SK-N-SH (cell line): ENCODE measurements at regions not wholly inside any gene's neighbourhood (a gene's known extent, or its start where the extent isn't known, plus 50 kb on each side); places are given as distances from the start of the nearest gene placed in this dataset.

ENCODE experiments used
- CTCF ChIA-PET: fragments of 300-600, 350-600 bp; formaldehyde crosslinking; extraction: SDS; loops from one replicate; lab custom pipeline; 2021; lab: Yijun Ruan, JAX
- POLR2A ChIA-PET: fragments of 350-600 bp; sonication (Branson Sonifier 250); formaldehyde crosslinking; extraction: SDS; loops from one replicate; lab custom pipeline; 2020; ENCODE audit warnings: antibody characterized with exemption, inconsistent platforms; lab: Yijun Ruan, JAX
- DNase-seq: peaks from one replicate; pipeline ENCODE4 v3.0.0; 2012
- H2AFZ ChIP-seq: fragments of 200-600 bp; sonication (generic); 2 replicates; pipeline ENCODE4 v1.8.1; 2016; ENCODE audit warnings: antibody characterized with exemption, mild to moderate bottlenecking, low read depth
- H3F3A ChIP-seq: fragments of 200-600 bp; sonication (generic); replicated peaks from 2 replicates; pipeline ENCODE3; 2016; ENCODE audit warnings: antibody characterized with exemption, mild to moderate bottlenecking; ENCODE audit not compliant: insufficient read depth
- H3K27ac ChIP-seq, 2 experiments: fragments of 200-500 bp in 1 of 2; fragments of 200-600 bp in 1 of 2; sonication (Bioruptor generic) in 1 of 2; sonication (generic), shearing (Covaris generic) in 1 of 2; 2 replicates each; pipeline versions ENCODE4 v1.5.1 to v1.6.1; 2014 to 2016; ENCODE audit warnings: low read depth in 2 of 2, inconsistent platforms in 1 of 2, low read length in 1 of 2, mild to moderate bottlenecking in 1 of 2, mixed read lengths in 1 of 2
- H3K27me3 ChIP-seq: fragments of 200-600 bp; sonication (generic), shearing (Covaris generic); 2 replicates; pipeline ENCODE4 v1.6.1; 2016; ENCODE audit warnings: mixed run types; ENCODE audit not compliant: insufficient read depth
- H3K36me3 ChIP-seq, 2 experiments: fragments of 200-500 bp in 1 of 2; fragments of 200-600 bp in 1 of 2; sonication (Bioruptor generic) in 1 of 2; sonication (generic) in 1 of 2; replicated peaks in 1 of 2; 2 replicates each; pipeline versions ENCODE3 to v1.5.1; 2014 to 2016; ENCODE audit warnings: low read length in 1 of 2, mild to moderate bottlenecking in 1 of 2; ENCODE audit not compliant: insufficient read depth in 2 of 2, control insufficient read depth in 1 of 2
- H3K4me1 ChIP-seq, 2 experiments: fragments of 200-500 bp in 1 of 2; fragments of 200-600 bp in 1 of 2; sonication (Bioruptor generic) in 1 of 2; sonication (generic), shearing (Covaris generic) in 1 of 2; 2 replicates each; pipeline versions ENCODE4 v1.5.1 to v1.6.1; 2014 to 2016; ENCODE audit warnings: low read depth in 1 of 2, low read length in 1 of 2, mixed run types in 1 of 2; ENCODE audit not compliant: insufficient read depth in 2 of 2, control insufficient read depth in 1 of 2
- H3K4me2 ChIP-seq: fragments of 200-600 bp; sonication (generic), shearing (Covaris generic); 2 replicates; pipeline ENCODE4 v1.6.1; 2017; ENCODE audit warnings: mixed run types
- H3K4me3 ChIP-seq, 2 experiments: fragments of 200-500 bp in 1 of 2; fragments of 200-600 bp in 1 of 2; sonication (Bioruptor generic) in 1 of 2; sonication (generic), shearing (Covaris generic) in 1 of 2; 2 replicates each; pipeline versions ENCODE4 v1.5.1 to v1.8.1; 2014 to 2016; ENCODE audit warnings: low read depth in 2 of 2, inconsistent platforms in 1 of 2, low read length in 1 of 2, mild to moderate bottlenecking in 1 of 2, mixed read lengths in 1 of 2, moderate library complexity in 1 of 2
- H3K79me2 ChIP-seq: fragments of 200-600 bp; sonication (generic); 2 replicates; pipeline ENCODE4 v1.8.1; 2017; ENCODE audit warnings: mild to moderate bottlenecking; ENCODE audit not compliant: insufficient read depth
- H3K9ac ChIP-seq: fragments of 200-600 bp; sonication (generic); 2 replicates; pipeline ENCODE4 v1.6.1; 2017; ENCODE audit warnings: mixed run types
- H3K9me2 ChIP-seq: fragments of 200-600 bp; sonication (generic); 2 replicates; pipeline ENCODE4 v1.6.1; 2017; ENCODE audit warnings: mixed run types
- H3K9me3 ChIP-seq: fragments of 200-600 bp; sonication (generic); 2 replicates; pipeline ENCODE4 v1.6.1; 2017; ENCODE audit warnings: mixed run types, mild to moderate bottlenecking, moderate library complexity
- H4K20me1 ChIP-seq: fragments of 200-600 bp; sonication (generic); 2 replicates; pipeline ENCODE4 v1.6.1; 2017; ENCODE audit warnings: mild to moderate bottlenecking, mixed run types; ENCODE audit not compliant: insufficient read depth
- CHD2 ChIP-seq: fragments of 150-350 bp; IDR thresholded peaks from 2 replicates; pipeline ENCODE4 v1.6.1; 2018; ENCODE audit warnings: low read length; ENCODE audit not compliant: partially characterized antibody
- ELF1 ChIP-seq: IDR thresholded peaks from 2 replicates; pipeline ENCODE4 v1.4.0; 2012
- FOSL2 ChIP-seq: IDR thresholded peaks from 2 replicates; pipeline ENCODE4 v1.4.0; 2012; ENCODE audit warnings: low read depth, mild to moderate bottlenecking, moderate library complexity, borderline replicate concordance
- FOXJ3 ChIP-seq: sonication (generic); formaldehyde crosslinking; IDR thresholded peaks from 2 replicates; pipeline ENCODE4 v1.5.1; 2020; ENCODE audit warnings: mild to moderate bottlenecking, missing genetic modification reagents
- GABPA ChIP-seq: IDR thresholded peaks from 2 replicates; pipeline ENCODE4 v1.4.0; 2012; ENCODE audit warnings: low read depth, mild to moderate bottlenecking
- IRF3 ChIP-seq: fragments of 150-350 bp; IDR thresholded peaks from 2 replicates; pipeline ENCODE4 v1.6.1; 2016; ENCODE audit warnings: mild to moderate bottlenecking, low read depth, low read length
- MEF2A ChIP-seq: IDR thresholded peaks from 2 replicates; pipeline ENCODE4 v1.4.0; 2012; ENCODE audit warnings: low read depth, borderline replicate concordance
- PBX3 ChIP-seq: IDR thresholded peaks from 2 replicates; pipeline ENCODE4; 2012
- POLR2AphosphoS5 ChIP-seq: IDR thresholded peaks from 2 replicates; pipeline ENCODE4 v1.6.1; 2012; ENCODE audit warnings: low read depth, low read length
- REST ChIP-seq: IDR thresholded peaks from 2 replicates; pipeline ENCODE4 v1.6.1; 2012; ENCODE audit warnings: mild to moderate bottlenecking, low read depth, low read length, moderate library complexity
- RXRA ChIP-seq: IDR thresholded peaks from 2 replicates; pipeline ENCODE4 v1.4.0; 2012; ENCODE audit warnings: low read depth, mild to moderate bottlenecking, borderline replicate concordance
- SMC3 ChIP-seq: IDR thresholded peaks from 2 replicates; pipeline ENCODE4 v1.6.1; 2012; ENCODE audit warnings: low read depth, low read length, improper control_type of control experiment
- TCF12 ChIP-seq: IDR thresholded peaks from 2 replicates; pipeline ENCODE4 v1.4.0; 2012
- TEAD4 ChIP-seq: IDR thresholded peaks from 2 replicates; pipeline ENCODE4 v1.4.0; 2012; ENCODE audit warnings: mild to moderate bottlenecking, borderline replicate concordance; ENCODE audit not compliant: insufficient read depth
- ZBTB33 ChIP-seq: IDR thresholded peaks from 2 replicates; pipeline ENCODE4 v1.4.0; 2012; ENCODE audit warnings: low read depth, borderline replicate concordance
- WGBS: methylation state at CpG from one replicate; pipeline ENCODE4 v1.1.6; 2017; ENCODE audit warnings: low lambda C conversion rate; 5-methylcytosine and 5-hydroxymethylcytosine counted together
- TF ChIP-seq, protein P1 (sequence below): IDR thresholded peaks from 2 replicates; pipeline ENCODE4 v1.4.0; 2012; ENCODE audit warnings: low read depth, borderline replicate concordance
- TF ChIP-seq, protein P2 (sequence below): fragments of 150-350 bp; IDR thresholded peaks from 2 replicates; pipeline ENCODE4 v1.6.1; 2017; ENCODE audit warnings: antibody characterized with exemption, low read length, low read depth, borderline replicate concordance

DNA sequence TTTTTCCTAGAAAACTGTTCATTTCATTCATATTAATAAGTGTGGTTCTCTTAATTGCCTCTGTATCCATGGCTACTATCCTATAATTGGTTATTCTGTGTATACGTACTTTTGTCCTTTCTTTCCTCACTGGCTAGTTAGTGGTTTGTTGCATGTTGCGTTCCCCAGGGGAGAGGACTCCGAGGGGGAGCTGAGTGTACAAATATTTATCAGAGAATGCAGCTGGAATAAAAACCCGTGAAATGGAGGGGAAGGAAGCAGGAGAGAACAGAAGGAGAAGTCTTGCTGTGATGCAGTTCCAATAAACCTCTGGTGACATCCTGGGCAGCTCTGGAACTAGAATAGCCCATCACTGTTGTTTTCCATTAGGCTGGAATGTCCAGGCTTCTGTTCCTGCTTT, 117.1 kb upstream of the RGS6 start (continued):
- TF ChIP-seq ZBTB33 (no peak), TCF12 (no peak), MEF2A (no peak)
- TF ChIP-seq, protein P1, sequence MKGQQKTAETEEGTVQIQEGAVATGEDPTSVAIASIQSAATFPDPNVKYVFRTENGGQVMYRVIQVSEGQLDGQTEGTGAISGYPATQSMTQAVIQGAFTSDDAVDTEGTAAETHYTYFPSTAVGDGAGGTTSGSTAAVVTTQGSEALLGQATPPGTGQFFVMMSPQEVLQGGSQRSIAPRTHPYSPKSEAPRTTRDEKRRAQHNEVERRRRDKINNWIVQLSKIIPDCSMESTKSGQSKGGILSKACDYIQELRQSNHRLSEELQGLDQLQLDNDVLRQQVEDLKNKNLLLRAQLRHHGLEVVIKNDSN, result no peak

DNA sequence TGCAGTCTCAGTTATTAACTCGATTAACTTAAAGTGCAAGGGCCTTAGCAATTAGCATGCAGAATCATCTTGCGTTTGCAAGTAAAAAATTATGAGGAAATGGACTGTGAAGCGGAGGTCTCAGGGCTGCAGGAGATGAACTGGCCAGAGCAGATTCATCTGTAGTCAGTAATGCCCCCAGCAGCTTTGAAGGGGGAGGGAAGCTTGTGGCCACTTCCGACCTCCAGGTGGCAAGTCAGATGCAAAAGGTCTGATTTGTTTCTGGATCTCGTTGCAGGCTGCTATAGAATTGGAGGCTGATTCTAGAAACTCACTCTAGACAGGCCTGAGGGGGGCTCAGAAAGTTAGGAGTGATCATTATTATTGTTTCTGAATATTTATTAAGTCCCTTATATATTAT, 107.4 kb upstream of the RGS6 start:
- no peak overlapping the region for H3K9ac ChIP-seq
- no peak overlapping the region for H2AFZ ChIP-seq
- POLR2A ChIA-PET, result no interaction called here
- H3K4me2 ChIP-seq, result no peak overlapping the region
- no peak overlapping the region for H3K27ac ChIP-seq
- CTCF ChIA-PET, result no interaction called here
- H3K4me1 ChIP-seq, result no peaks in the 10 kb centered on the region
- H3K36me3 ChIP-seq, result no peaks in the 10 kb centered on the region
- no peaks in the 10 kb centered on the region; the same call in 1 of the 2 replicates for H3K27me3 ChIP-seq
- no peaks in the 10 kb centered on the region for H3K79me2 ChIP-seq
- no peak overlapping the region for H3K4me3 ChIP-seq
- no peaks in the 10 kb centered on the region for H3K9me3 ChIP-seq
- no peaks in the 10 kb centered on the region for H4K20me1 ChIP-seq
- H3K9me2 ChIP-seq, result no peaks in the 10 kb centered on the region
- no peak for DNase-seq
- WGBS, result 3% methylated on average over 5 of the region's 5 CpGs
- H3F3A ChIP-seq, result no peaks in the 10 kb centered on the region
- no peak for TF ChIP-seq TEAD4
- no peak for TF ChIP-seq CHD2
- no peak for TF ChIP-seq FOXJ3 (CRISPR knock-in tag)
- no peak for TF ChIP-seq ELF1
- no peak for TF ChIP-seq REST
- TF ChIP-seq PBX3, result no peak
- no peak for TF ChIP-seq POLR2AphosphoS5
- no peak for TF ChIP-seq FOSL2
- no peak for TF ChIP-seq IRF3
- no peak for TF ChIP-seq ZBTB33
- no peak for TF ChIP-seq SMC3
- TF ChIP-seq, protein P2, sequence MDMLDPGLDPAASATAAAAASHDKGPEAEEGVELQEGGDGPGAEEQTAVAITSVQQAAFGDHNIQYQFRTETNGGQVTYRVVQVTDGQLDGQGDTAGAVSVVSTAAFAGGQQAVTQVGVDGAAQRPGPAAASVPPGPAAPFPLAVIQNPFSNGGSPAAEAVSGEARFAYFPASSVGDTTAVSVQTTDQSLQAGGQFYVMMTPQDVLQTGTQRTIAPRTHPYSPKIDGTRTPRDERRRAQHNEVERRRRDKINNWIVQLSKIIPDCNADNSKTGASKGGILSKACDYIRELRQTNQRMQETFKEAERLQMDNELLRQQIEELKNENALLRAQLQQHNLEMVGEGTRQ, result no peak
- TF ChIP-seq GABPA, result no peak
- TF ChIP-seq RXRA, result no peak
- TF ChIP-seq, protein P1, result no peak
- no peak for TF ChIP-seq MEF2A
